ENCODE measurements at regions not wholly inside any gene's neighbourhood (a gene's known extent, or its start where the extent isn't known, plus 50 kb on each side); places are given as distances from the start of the nearest gene placed in this dataset.

GRCh38 chr5:2044041-2044440 is 161.3 kb upstream of the IRX4 start:
- 77 to 88% (median 85%) methylated on average over 7 of the region's 7 CpGs for WGBS, 5 donors

DNA sequence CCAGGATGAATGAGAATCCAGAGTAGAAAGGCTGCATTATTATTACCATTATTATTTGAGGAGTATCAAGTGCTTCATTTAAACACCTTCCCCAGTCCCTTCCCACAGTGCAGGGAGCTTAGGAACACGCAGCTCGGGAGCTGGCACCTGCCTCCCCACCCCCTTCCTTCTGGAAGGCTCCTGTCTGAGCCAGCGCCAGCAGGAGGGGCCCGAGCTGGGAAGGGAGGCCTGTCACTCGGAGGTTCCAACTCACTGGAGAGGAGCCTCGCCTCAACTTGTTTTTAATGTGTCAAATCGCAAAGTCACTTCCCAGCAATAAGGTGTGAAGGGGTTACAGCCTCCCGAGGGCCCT is 156.4 kb upstream of the IRX4 start:
- intact Hi-C loops (cut with DNase I; ENCODE audit: low total_unique reads), result no loop called here
- WGBS, 5 donors, result 33 to 40% (median 37%) methylated on average over 7 to 8 of the region's 8 CpGs
- peaks cover 0 to 80% (median 8%) of the 10 kb centered on the region in 7 donors for H3K27me3 ChIP-seq (replicated peaks in 1 of 7)
- peaks cover 0 to 14% (median 6%) of the 10 kb centered on the region in 6 donors for H3K4me1 ChIP-seq
- H3K4me3 ChIP-seq, result no peak overlapping the region
- no peak overlapping the region for H3K27ac ChIP-seq
- TF ChIP-seq, protein P1, sequence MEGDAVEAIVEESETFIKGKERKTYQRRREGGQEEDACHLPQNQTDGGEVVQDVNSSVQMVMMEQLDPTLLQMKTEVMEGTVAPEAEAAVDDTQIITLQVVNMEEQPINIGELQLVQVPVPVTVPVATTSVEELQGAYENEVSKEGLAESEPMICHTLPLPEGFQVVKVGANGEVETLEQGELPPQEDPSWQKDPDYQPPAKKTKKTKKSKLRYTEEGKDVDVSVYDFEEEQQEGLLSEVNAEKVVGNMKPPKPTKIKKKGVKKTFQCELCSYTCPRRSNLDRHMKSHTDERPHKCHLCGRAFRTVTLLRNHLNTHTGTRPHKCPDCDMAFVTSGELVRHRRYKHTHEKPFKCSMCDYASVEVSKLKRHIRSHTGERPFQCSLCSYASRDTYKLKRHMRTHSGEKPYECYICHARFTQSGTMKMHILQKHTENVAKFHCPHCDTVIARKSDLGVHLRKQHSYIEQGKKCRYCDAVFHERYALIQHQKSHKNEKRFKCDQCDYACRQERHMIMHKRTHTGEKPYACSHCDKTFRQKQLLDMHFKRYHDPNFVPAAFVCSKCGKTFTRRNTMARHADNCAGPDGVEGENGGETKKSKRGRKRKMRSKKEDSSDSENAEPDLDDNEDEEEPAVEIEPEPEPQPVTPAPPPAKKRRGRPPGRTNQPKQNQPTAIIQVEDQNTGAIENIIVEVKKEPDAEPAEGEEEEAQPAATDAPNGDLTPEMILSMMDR (IDR thresholded peaks at IDR 0.05 in 8 of 11, conservative IDR thresholded peaks at IDR 0.05 in 3 of 11), result peak in 1 of 11 experiments; percentile 34
- TF ChIP-seq POLR2A (IDR thresholded peaks at IDR 0.05), result no peak
- no peaks in the 10 kb centered on the region for H3K36me3 ChIP-seq
- no peaks in the 10 kb centered on the region for H3K9me3 ChIP-seq
- DNase-seq, result no peak

More at GRCh38 chr5:2044041-2044440, 161.3 kb upstream of the IRX4 start:
- Histone ChIP-seq H3K4me1 (peaks cover 0 to 2% (median 0%) of the 10 kb centered on the region in 6 donors), H3K36me3 (no peaks in the 10 kb centered on the region), H3K27ac (no peak overlapping the region), H3K27me3 (replicated peaks in 1 of 7) (peaks cover 0 to 67% (median 0%) of the 10 kb centered on the region in 7 donors), H3K9me3 (peaks cover 0 to 17% (median 5%) of the 10 kb centered on the region in 8 donors), H3K4me3 (no peak overlapping the region)
- TF ChIP-seq, protein P1 (IDR thresholded peaks at IDR 0.05 in 8 of 11, conservative IDR thresholded peaks at IDR 0.05 in 3 of 11), result no peak
- TF ChIP-seq POLR2AphosphoS5 (IDR thresholded peaks at IDR 0.05) (no peak), POLR2A (IDR thresholded peaks at IDR 0.05) (no peak)
- intact Hi-C loops (cut with DNase I; ENCODE audit: low total_unique reads), result no loop called here
- no peak for DNase-seq

DNA sequence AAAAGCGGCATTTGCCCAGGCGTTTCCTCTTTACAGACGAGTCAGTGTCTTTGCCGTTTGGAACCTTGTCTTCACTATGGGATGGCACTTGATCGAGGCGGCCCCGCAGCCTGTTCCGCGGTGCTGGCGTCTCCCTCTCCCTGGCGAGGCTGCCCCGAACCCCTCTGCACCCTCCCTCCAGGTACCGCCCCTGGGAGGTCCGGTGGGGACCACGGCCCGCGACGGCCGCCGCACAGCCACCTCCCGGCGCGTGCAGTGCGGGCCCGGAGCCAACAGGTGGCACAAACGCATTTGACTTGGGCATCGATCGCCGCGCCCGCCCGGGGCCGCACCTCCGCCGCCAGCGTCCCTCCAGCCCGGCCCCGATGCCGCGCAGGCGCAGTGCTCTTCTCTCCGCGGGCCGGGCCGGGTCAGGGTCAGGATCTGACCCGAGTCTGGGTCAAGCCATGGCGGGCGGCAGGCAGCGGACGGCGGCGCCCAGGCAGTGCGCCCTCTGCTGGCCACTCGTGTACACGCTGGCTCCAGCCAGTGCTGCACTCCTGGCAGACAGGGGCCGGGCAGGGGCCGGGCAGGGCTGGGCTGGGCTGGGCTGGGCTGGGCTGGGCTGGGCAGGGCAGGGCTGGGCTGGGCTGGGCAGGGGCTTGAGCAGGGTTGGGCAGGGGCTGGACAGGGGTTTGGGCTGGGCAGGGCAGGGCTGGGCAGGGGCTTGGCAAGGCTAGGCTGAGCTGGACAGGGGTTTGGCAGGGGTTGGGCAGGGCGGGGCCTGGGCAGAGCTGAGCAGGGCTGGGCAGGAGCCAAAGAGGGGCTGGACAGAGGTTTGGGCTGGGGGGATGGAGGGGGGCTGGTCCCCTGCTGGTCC is 155.8 kb upstream of the IRX4 start:
- 3 to 11% (median 4%) methylated on average over 13 to 58 of the region's 58 CpGs for WGBS, 5 donors

More for the DNA sequence above, 155.8 kb upstream of the IRX4 start:
- Histone ChIP-seq H3K4me3 (peak overlapping the region; percentile 30 to 80 (median 41)), H3K36me3 (no peaks in the 10 kb centered on the region), H3K4me1 (peaks cover 0 to 14% (median 6%) of the 10 kb centered on the region in 6 donors), H3K9me3 (peaks cover 0 to 2% (median 0%) of the 10 kb centered on the region in 8 donors), H3K27me3 (replicated peaks in 1 of 7) (peaks cover 0 to 77% (median 8%) of the 10 kb centered on the region in 7 donors), H3K27ac (no peak overlapping the region)
- DNase-seq, result peak; percentile 91
- TF ChIP-seq POLR2AphosphoS5 (IDR thresholded peaks at IDR 0.05), result peak; percentile 23 to 70 (median 52)
- TF ChIP-seq, protein P1 (IDR thresholded peaks at IDR 0.05 in 8 of 11, conservative IDR thresholded peaks at IDR 0.05 in 3 of 11), result peak; percentile 25 to 87 (median 72)
- TF ChIP-seq POLR2A (IDR thresholded peaks at IDR 0.05), result no peak
- intact Hi-C loops (cut with DNase I; ENCODE audit: low total_unique reads), result no loop called here

Measured in spleen (tissue), 11 donors.